ENCODE measurements at regions not wholly inside any gene's neighbourhood (a gene's known extent, or its start where the extent isn't known, plus 50 kb on each side); places are given as distances from the start of the nearest gene placed in this dataset.

GRCh38 chr11:119844808-119845207, 115.8 kb upstream of the NECTIN1 start:
- TF ChIP-seq REST (IDR thresholded peaks at IDR 0.05) (no peak), GABPA (IDR thresholded peaks at IDR 0.05 in 1 of 2, conservative IDR thresholded peaks at IDR 0.05 in 1 of 2) (no peak), CTCF (IDR thresholded peaks at IDR 0.05; ENCODE audit: low read depth, low read length, missing input control) (no peak), TAF1 (conservative IDR thresholded peaks at IDR 0.05) (no peak), MAX (IDR thresholded peaks at IDR 0.05) (no peak)

Measured in liver (tissue), 3 donors.